ENCODE measurements at regions not wholly inside any gene's neighbourhood (a gene's known extent, or its start where the extent isn't known, plus 50 kb on each side); places are given as distances from the start of the nearest gene placed in this dataset.

DNA sequence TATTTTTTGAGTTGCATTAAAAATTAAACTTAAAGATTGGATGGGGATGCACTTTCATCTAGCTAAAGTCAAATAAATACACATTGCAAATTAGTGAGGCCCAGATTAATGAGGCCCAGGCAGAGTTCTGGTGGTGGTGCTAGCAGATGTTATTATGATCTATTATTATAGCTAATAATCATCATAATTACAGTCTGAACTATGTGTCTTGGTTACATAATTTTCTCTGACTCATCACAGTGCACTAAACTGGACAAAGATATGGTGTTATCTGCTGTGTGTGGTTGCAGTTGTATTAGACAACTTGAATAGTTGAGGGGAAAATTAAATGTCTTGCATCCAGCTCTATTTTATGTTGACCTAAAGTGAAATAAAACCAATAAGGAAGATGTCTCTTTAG lies 568.8 kb downstream of the TLR4 start:
- TF ChIP-seq CTCF (IDR thresholded peaks at IDR 0.05) (no peak), POLR2A (IDR thresholded peaks at IDR 0.05) (no peak)

Measured in adrenal gland (tissue), 5 donors.